MM.1S (cell line): ENCODE measurements at regions not wholly inside any gene's neighbourhood (a gene's known extent, or its start where the extent isn't known, plus 50 kb on each side); places are given as distances from the start of the nearest gene placed in this dataset.

ENCODE experiments used
- DNase-seq: peaks from one replicate; pipeline ENCODE4 v3.0.0-alpha.2; 2015
- H2AFZ ChIP-seq: fragments of 300-600 bp; sonication (generic); 2 replicates; pipeline ENCODE4 v1.6.0; 2016; ENCODE audit warnings: antibody characterized with exemption, low read length
- H3F3A ChIP-seq: fragments of 300-600 bp; sonication (generic); 2 replicates; pipeline ENCODE4 v1.6.1; 2016; ENCODE audit warnings: mild to moderate bottlenecking, antibody characterized with exemption, low read length, moderate library complexity, mixed read lengths; ENCODE audit not compliant: insufficient read depth
- H3K27ac ChIP-seq: fragments of 300-600 bp; sonication (generic); 2 replicates; pipeline ENCODE4 v1.5.1; 2016; ENCODE audit warnings: mild to moderate bottlenecking, low read length
- H3K27me3 ChIP-seq: fragments of 300-600 bp; sonication (generic); replicated peaks from 2 replicates; pipeline ENCODE4 v1.6.0; 2016; ENCODE audit warnings: low read length; ENCODE audit not compliant: insufficient read depth
- H3K36me3 ChIP-seq: fragments of 300-600 bp; sonication (generic); replicated peaks from 2 replicates; pipeline ENCODE4 v1.6.1; 2016; ENCODE audit warnings: mild to moderate bottlenecking, low read length, mixed read lengths; ENCODE audit not compliant: insufficient read depth
- H3K4me1 ChIP-seq: fragments of 300-600 bp; sonication (generic); 2 replicates; pipeline ENCODE4 v1.6.1; 2016; ENCODE audit warnings: low read length, mixed read lengths
- H3K4me2 ChIP-seq: fragments of 300-600 bp; sonication (generic); 2 replicates; pipeline ENCODE4 v1.6.0; 2016; ENCODE audit warnings: low read depth, low read length
- H3K4me3 ChIP-seq: fragments of 300-600 bp; sonication (generic); 2 replicates; pipeline ENCODE4 v1.5.1; 2016; ENCODE audit warnings: low read length, mixed read lengths
- H3K79me2 ChIP-seq: fragments of 300-600 bp; sonication (generic); 2 replicates; pipeline ENCODE4 v1.6.1; 2016; ENCODE audit warnings: mixed run types, low read length, mixed read lengths
- H3K9ac ChIP-seq: fragments of 300-600 bp; sonication (generic); 2 replicates; pipeline ENCODE4 v1.6.1; 2016; ENCODE audit warnings: low read length, mixed read lengths
- H3K9me2 ChIP-seq: fragments of 300-600 bp; sonication (generic); replicated peaks from 2 replicates; pipeline ENCODE4 v1.6.1; 2016; ENCODE audit warnings: mild to moderate bottlenecking, low read length, mixed read lengths; ENCODE audit not compliant: insufficient read depth
- H3K9me3 ChIP-seq: fragments of 300-600 bp; sonication (generic); replicated peaks from 2 replicates; pipeline ENCODE4 v1.6.1; 2016; ENCODE audit warnings: mild to moderate bottlenecking, low read length, mixed read lengths; ENCODE audit not compliant: insufficient read depth
- H4K20me1 ChIP-seq: fragments of 300-600 bp; sonication (generic); 2 replicates; pipeline ENCODE4 v1.6.1; 2016; ENCODE audit warnings: mild to moderate bottlenecking, low read length, moderate library complexity, mixed read lengths; ENCODE audit not compliant: insufficient read depth
- EZH2 ChIP-seq: fragments of 300-600 bp; sonication (generic); optimal IDR thresholded peaks from 2 replicates; pipeline ENCODE3; 2017; ENCODE audit warnings: low read depth, mild to moderate bottlenecking, antibody characterized with exemption, low read length, mixed read lengths
- EZH2phosphoT487 ChIP-seq: fragments of 300-600 bp; sonication (generic); IDR thresholded peaks from 2 replicates; pipeline ENCODE4 v1.6.1; 2018; ENCODE audit warnings: antibody characterized with exemption, low read length
- TF ChIP-seq, protein P1 (sequence below): fragments of 300-600 bp; sonication (generic); IDR thresholded peaks from 2 replicates; pipeline ENCODE4 v1.5.1; 2016; ENCODE audit warnings: antibody characterized with exemption, low read length, mixed read lengths

DNA sequence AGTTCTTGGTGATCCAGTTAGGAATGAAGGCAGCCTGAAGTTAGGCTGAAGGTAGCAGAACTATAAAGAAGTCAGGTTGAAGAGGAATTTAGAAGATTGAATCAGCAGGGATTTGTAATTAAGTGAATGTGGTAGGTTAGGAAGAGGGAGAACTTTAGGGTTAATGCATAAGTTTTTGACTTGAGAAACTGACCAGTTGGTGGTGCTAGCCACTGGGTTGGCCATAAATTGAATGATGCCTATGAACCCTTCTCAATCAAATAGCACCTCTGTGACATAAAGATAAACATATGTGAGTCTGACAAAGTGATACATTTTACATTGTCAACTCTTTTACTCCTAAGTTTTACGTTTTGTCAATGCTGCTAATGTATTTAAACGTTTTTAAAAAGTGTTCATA, 290.6 kb upstream of the NAV3 start:
- DNase-seq = no peak
- Histone ChIP-seq H3K9me2 (no peaks in the 10 kb centered on the region), H3K4me3 (no peak overlapping the region), H2AFZ (no peak overlapping the region), H3K79me2 (no peaks in the 10 kb centered on the region), H3F3A (no peaks in the 10 kb centered on the region), H4K20me1 (no peaks in the 10 kb centered on the region), H3K9ac (no peak overlapping the region), H3K9me3 (no peaks in the 10 kb centered on the region), H3K4me1 (no peaks in the 10 kb centered on the region), H3K27me3 (no peaks in the 10 kb centered on the region), H3K27ac (no peak overlapping the region), H3K36me3 (no peaks in the 10 kb centered on the region), H3K4me2 (no peak overlapping the region)
- TF ChIP-seq, protein P1, sequence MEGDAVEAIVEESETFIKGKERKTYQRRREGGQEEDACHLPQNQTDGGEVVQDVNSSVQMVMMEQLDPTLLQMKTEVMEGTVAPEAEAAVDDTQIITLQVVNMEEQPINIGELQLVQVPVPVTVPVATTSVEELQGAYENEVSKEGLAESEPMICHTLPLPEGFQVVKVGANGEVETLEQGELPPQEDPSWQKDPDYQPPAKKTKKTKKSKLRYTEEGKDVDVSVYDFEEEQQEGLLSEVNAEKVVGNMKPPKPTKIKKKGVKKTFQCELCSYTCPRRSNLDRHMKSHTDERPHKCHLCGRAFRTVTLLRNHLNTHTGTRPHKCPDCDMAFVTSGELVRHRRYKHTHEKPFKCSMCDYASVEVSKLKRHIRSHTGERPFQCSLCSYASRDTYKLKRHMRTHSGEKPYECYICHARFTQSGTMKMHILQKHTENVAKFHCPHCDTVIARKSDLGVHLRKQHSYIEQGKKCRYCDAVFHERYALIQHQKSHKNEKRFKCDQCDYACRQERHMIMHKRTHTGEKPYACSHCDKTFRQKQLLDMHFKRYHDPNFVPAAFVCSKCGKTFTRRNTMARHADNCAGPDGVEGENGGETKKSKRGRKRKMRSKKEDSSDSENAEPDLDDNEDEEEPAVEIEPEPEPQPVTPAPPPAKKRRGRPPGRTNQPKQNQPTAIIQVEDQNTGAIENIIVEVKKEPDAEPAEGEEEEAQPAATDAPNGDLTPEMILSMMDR = no peak
- TF ChIP-seq EZH2phosphoT487 (no peak), EZH2 (no peak)

- no peaks in the 10 kb centered on the region for H3K4me1 ChIP-seq
- H2AFZ ChIP-seq = no peak overlapping the region
- no peaks in the 10 kb centered on the region for H3K9me3 ChIP-seq
- TF ChIP-seq, protein P1 = no peak
- no peak for TF ChIP-seq EZH2
- TF ChIP-seq EZH2phosphoT487 = no peak
- no peaks in the 10 kb centered on the region for H4K20me1 ChIP-seq
- no peak overlapping the region for H3K27ac ChIP-seq
- H3F3A ChIP-seq = no peaks in the 10 kb centered on the region
- H3K27me3 ChIP-seq = no peaks in the 10 kb centered on the region
- DNase-seq = no peak
- H3K9me2 ChIP-seq = no peaks in the 10 kb centered on the region
- H3K36me3 ChIP-seq = no peaks in the 10 kb centered on the region
- no peak overlapping the region for H3K4me3 ChIP-seq
- H3K4me2 ChIP-seq = no peak overlapping the region
- H3K9ac ChIP-seq = no peak overlapping the region
- H3K79me2 ChIP-seq = no peaks in the 10 kb centered on the region
Measured at GRCh38 chr12:77537663-77538062, 293.0 kb upstream of the NAV3 start.

DNA sequence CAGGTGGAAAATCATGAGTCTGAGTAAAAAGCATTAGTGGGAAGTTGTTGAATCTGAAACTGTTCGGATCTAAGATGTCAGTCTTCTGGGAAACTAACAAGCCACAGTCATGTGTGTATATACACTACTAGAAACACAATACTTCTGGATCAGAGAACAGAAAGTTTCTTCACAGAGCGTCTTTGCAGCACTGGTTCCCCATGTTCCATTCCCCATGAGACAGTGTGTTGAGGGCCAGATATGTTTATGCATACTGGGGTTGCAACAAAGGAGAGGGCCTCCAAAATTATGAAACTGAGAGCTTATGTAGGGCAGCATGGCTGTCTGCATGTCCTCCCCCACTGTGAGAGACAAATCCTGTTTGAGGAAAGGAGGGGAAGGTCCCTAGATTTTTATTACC, 295.0 kb upstream of the NAV3 start:
- H3K9me2 ChIP-seq = no peaks in the 10 kb centered on the region
- H3K4me2 ChIP-seq = no peak overlapping the region
- H3F3A ChIP-seq = no peaks in the 10 kb centered on the region
- no peak overlapping the region for H3K27ac ChIP-seq
- H4K20me1 ChIP-seq = no peaks in the 10 kb centered on the region
- no peak for DNase-seq
- H3K9ac ChIP-seq = no peak overlapping the region
- no peak overlapping the region for H2AFZ ChIP-seq
- TF ChIP-seq EZH2 (no peak), EZH2phosphoT487 (no peak)
- TF ChIP-seq, protein P1 = no peak
- no peaks in the 10 kb centered on the region for H3K9me3 ChIP-seq
- no peak overlapping the region for H3K4me3 ChIP-seq
- H3K4me1 ChIP-seq = no peaks in the 10 kb centered on the region
- no peaks in the 10 kb centered on the region for H3K36me3 ChIP-seq
- no peaks in the 10 kb centered on the region for H3K79me2 ChIP-seq
- H3K27me3 ChIP-seq = no peaks in the 10 kb centered on the region

DNA sequence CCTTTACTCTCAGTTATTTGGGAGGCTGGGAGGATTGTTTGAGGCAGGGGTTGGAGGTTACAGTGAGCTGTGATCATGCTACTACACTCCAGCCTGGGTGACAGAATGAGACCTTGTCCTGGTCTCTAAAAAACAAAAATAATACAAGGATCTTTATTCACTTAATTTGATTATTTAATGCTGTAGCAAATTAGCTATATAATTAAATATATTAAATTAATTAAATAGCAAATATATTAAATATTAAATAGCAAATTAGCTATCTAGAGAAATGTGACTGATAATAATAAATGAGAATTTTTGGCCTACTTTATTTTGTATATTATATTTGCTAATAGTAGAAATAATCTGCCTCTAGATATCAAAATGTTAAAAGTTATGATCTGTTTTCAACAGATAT, 298.8 kb upstream of the NAV3 start:
- Histone ChIP-seq H3K36me3 (no peaks in the 10 kb centered on the region), H2AFZ (no peak overlapping the region), H3K4me1 (no peaks in the 10 kb centered on the region), H3K27ac (no peak overlapping the region), H3F3A (no peaks in the 10 kb centered on the region), H3K4me2 (no peak overlapping the region), H3K27me3 (no peaks in the 10 kb centered on the region), H4K20me1 (no peaks in the 10 kb centered on the region), H3K9ac (no peak overlapping the region), H3K4me3 (no peak overlapping the region), H3K79me2 (no peaks in the 10 kb centered on the region), H3K9me2 (no peaks in the 10 kb centered on the region), H3K9me3 (no peaks in the 10 kb centered on the region)
- TF ChIP-seq EZH2 = no peak
- TF ChIP-seq, protein P1 = no peak
- DNase-seq = no peak
